HEK293 (cell line): ENCODE measurements at regions not wholly inside any gene's neighbourhood (a gene's known extent, or its start where the extent isn't known, plus 50 kb on each side); places are given as distances from the start of the nearest gene placed in this dataset.

Experiments
- CTCF ChIA-PET: fragments of 350-600 bp; formaldehyde crosslinking; extraction: SDS; loops from one replicate; lab custom pipeline; 2021; ENCODE audit warnings: antibody characterized with exemption; lab: Yijun Ruan, JAX
- POLR2A ChIA-PET: fragments of 300-600 bp; formaldehyde crosslinking; extraction: SDS; loops from one replicate; lab custom pipeline; 2020; ENCODE audit warnings: antibody characterized with exemption, inconsistent platforms; lab: Yijun Ruan, JAX
- H3K27ac ChIP-seq: fragments of 200-500 bp; sonication (Bioruptor generic); 2 replicates; pipeline ENCODE4 v1.5.1; 2014; ENCODE audit warnings: low read depth, low read length, control low read depth, inconsistent platforms; ENCODE audit errors: extremely low read depth
- H3K36me3 ChIP-seq, 2 experiments: fragments of 200-500 bp in 1 of 2; sonication (Bioruptor generic) in 1 of 2; 1 replicate in 1 of 2; 2 replicates in 1 of 2; pipeline ENCODE4 v1.5.1; 2014 to 2017; ENCODE audit warnings: inconsistent platforms in 2 of 2, low read length in 2 of 2; ENCODE audit not compliant: control insufficient read depth in 2 of 2, insufficient read depth in 1 of 2
- H3K4me1 ChIP-seq: fragments of 200-500 bp; sonication (Bioruptor generic); 2 replicates; pipeline ENCODE4 v1.5.1; 2014; ENCODE audit warnings: mild to moderate bottlenecking, low read length, inconsistent platforms; ENCODE audit not compliant: control insufficient read depth, insufficient read depth
- H3K4me3 ChIP-seq: 2 replicates; pipeline ENCODE4 v1.5.1; 2011; ENCODE audit warnings: low read depth, mild to moderate bottlenecking, control low read depth, low read length, moderate library complexity
- H3K9me3 ChIP-seq: fragments of 200-500 bp; sonication (Bioruptor generic); 2 replicates; pipeline ENCODE4 v1.5.1; 2014; ENCODE audit warnings: low read depth, low read length, inconsistent platforms; ENCODE audit not compliant: control insufficient read depth, insufficient read depth
- HOXA7 ChIP-seq: sonication (generic); formaldehyde crosslinking; IDR thresholded peaks from 2 replicates; pipeline ENCODE4 v1.8.1; 2022; ENCODE audit warnings: missing genetic modification reagents, borderline replicate concordance
- KLF10 ChIP-seq: fragments of 450-650 bp; IDR thresholded peaks from 2 replicates; pipeline ENCODE4 v1.5.1; 2018; ENCODE audit warnings: missing biosample characterization, mild to moderate bottlenecking, missing genetic modification characterization
- OVOL3 ChIP-seq: fragments of 450-650 bp; formaldehyde crosslinking; IDR thresholded peaks from 2 replicates; pipeline ENCODE4 v1.5.1; 2016; ENCODE audit warnings: missing biosample characterization, missing genetic modification characterization
- SCRT1 ChIP-seq: fragments of 450-650 bp; formaldehyde crosslinking; IDR thresholded peaks from 2 replicates; pipeline ENCODE4 v1.5.1; 2016; ENCODE audit warnings: missing biosample characterization, missing genetic modification characterization, borderline replicate concordance
- YY2 ChIP-seq: fragments of 450-650 bp; formaldehyde crosslinking; IDR thresholded peaks from 2 replicates; pipeline ENCODE4 v1.5.1; 2016; ENCODE audit warnings: missing biosample characterization, missing genetic modification characterization
- ZBTB1 ChIP-seq: fragments of 450-650 bp; formaldehyde crosslinking; IDR thresholded peaks from 2 replicates; pipeline ENCODE4 v1.5.1; 2016; ENCODE audit warnings: missing biosample characterization, missing genetic modification characterization
- ZFP41 ChIP-seq: fragments of 450-650 bp; formaldehyde crosslinking; IDR thresholded peaks from 2 replicates; pipeline ENCODE4 v1.5.1; 2016; ENCODE audit warnings: missing biosample characterization, missing genetic modification characterization, borderline replicate concordance
- ZNF112 ChIP-seq: fragments of 450-650 bp; formaldehyde crosslinking; IDR thresholded peaks from 2 replicates; pipeline ENCODE4 v1.5.0; 2017; ENCODE audit warnings: missing biosample characterization, missing genetic modification characterization
- ZNF169 ChIP-seq: fragments of 450-650 bp; formaldehyde crosslinking; IDR thresholded peaks from 2 replicates; pipeline ENCODE4 v1.5.1; 2016; ENCODE audit warnings: missing biosample characterization, missing genetic modification characterization
- ZNF214 ChIP-seq: fragments of 450-650 bp; formaldehyde crosslinking; IDR thresholded peaks from 2 replicates; pipeline ENCODE4 v1.5.1; 2017; ENCODE audit warnings: missing biosample characterization, mild to moderate bottlenecking, missing genetic modification characterization, borderline replicate concordance
- ZNF221 ChIP-seq: fragments of 450-650 bp; formaldehyde crosslinking; IDR thresholded peaks from 2 replicates; pipeline ENCODE4 v1.5.1; 2017; ENCODE audit warnings: missing biosample characterization, missing genetic modification characterization, borderline replicate concordance
- ZNF48 ChIP-seq: fragments of 450-650 bp; formaldehyde crosslinking; IDR thresholded peaks from 2 replicates; pipeline ENCODE4 v1.5.1; 2016; ENCODE audit warnings: missing biosample characterization, missing genetic modification characterization
- ZNF530 ChIP-seq: fragments of 450-650 bp; formaldehyde crosslinking; IDR thresholded peaks from 2 replicates; pipeline ENCODE4 v1.5.1; 2016; ENCODE audit warnings: low read depth, missing biosample characterization, missing genetic modification characterization
- ZNF544 ChIP-seq: fragments of 450-650 bp; formaldehyde crosslinking; IDR thresholded peaks from 2 replicates; pipeline ENCODE4 v1.5.0; 2017; ENCODE audit warnings: missing biosample characterization, missing genetic modification characterization
- ZNF596 ChIP-seq: fragments of 450-650 bp; IDR thresholded peaks from 2 replicates; pipeline ENCODE4 v1.5.0; 2018; ENCODE audit warnings: missing biosample characterization, mild to moderate bottlenecking, missing genetic modification characterization, moderate library complexity
- ZNF600 ChIP-seq: fragments of 450-650 bp; formaldehyde crosslinking; IDR thresholded peaks from 2 replicates; pipeline ENCODE4 v1.5.1; 2016; ENCODE audit warnings: missing biosample characterization, missing genetic modification characterization
- ZNF654 ChIP-seq: fragments of 450-650 bp; formaldehyde crosslinking; IDR thresholded peaks from 2 replicates; pipeline ENCODE4 v1.5.1; 2016; ENCODE audit warnings: low read depth, missing biosample characterization, missing genetic modification characterization
- ZSCAN16 ChIP-seq: fragments of 450-650 bp; formaldehyde crosslinking; IDR thresholded peaks from 2 replicates; pipeline ENCODE4 v1.5.1; 2016; ENCODE audit warnings: missing biosample characterization, missing genetic modification characterization
- TF ChIP-seq, protein P1 (sequence below): fragments of 450-650 bp; formaldehyde crosslinking; conservative IDR thresholded peaks from 2 replicates; pipeline ENCODE4 v1.5.1; 2016; ENCODE audit warnings: low read depth, missing biosample characterization, missing genetic modification characterization
- TF ChIP-seq, protein P2 (sequence below): fragments of 450-650 bp; formaldehyde crosslinking; IDR thresholded peaks from 2 replicates; pipeline ENCODE4 v1.5.1; 2016; ENCODE audit warnings: missing biosample characterization, missing genetic modification characterization
- TF ChIP-seq, protein P3 (sequence below): fragments of 450-650 bp; formaldehyde crosslinking; IDR thresholded peaks from 2 replicates; pipeline ENCODE4 v1.5.1; 2017; ENCODE audit warnings: missing biosample characterization, missing genetic modification characterization
- TF ChIP-seq, protein P4 (sequence below): fragments of 450-650 bp; formaldehyde crosslinking; IDR thresholded peaks from 2 replicates; pipeline ENCODE4 v1.5.1; 2016; ENCODE audit warnings: missing biosample characterization, missing genetic modification characterization, borderline replicate concordance

DNA sequence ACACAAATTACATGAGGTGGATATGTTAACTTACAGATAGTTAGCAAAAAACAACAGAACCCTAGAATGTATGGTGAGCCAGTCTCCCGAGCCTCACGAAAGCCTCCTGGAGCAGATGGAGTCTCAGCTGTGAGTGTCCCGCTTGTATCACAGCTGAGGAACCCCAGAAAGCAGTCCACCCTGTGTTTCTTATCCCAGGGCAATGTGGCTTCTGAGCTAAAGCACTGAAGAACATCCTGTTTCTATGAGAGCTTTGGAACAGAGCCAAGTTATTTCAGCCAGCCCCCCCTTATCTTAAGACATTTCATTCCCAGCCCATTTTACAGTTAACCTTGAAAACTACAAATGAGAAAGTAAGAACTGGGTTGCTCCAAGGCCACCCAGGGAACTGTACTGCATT, 1220.9 kb upstream of the CDH6 start:
- no peak for TF ChIP-seq ZNF48
- TF ChIP-seq ZBTB1 (tag by site-specific recombination) = no peak
- no peak for TF ChIP-seq OVOL3 (tag by site-specific recombination)
- TF ChIP-seq ZNF112 (tag by site-specific recombination) = no peak
- TF ChIP-seq ZNF654 = no peak
- TF ChIP-seq ZSCAN16 (tag by site-specific recombination) = no peak
- no peak for TF ChIP-seq ZNF221 (tag by site-specific recombination)
- TF ChIP-seq KLF10 (tag by site-specific recombination) = no peak
- no peak for TF ChIP-seq ZNF169
- TF ChIP-seq ZFP41 (tag by site-specific recombination) = no peak
- TF ChIP-seq, protein P1, sequence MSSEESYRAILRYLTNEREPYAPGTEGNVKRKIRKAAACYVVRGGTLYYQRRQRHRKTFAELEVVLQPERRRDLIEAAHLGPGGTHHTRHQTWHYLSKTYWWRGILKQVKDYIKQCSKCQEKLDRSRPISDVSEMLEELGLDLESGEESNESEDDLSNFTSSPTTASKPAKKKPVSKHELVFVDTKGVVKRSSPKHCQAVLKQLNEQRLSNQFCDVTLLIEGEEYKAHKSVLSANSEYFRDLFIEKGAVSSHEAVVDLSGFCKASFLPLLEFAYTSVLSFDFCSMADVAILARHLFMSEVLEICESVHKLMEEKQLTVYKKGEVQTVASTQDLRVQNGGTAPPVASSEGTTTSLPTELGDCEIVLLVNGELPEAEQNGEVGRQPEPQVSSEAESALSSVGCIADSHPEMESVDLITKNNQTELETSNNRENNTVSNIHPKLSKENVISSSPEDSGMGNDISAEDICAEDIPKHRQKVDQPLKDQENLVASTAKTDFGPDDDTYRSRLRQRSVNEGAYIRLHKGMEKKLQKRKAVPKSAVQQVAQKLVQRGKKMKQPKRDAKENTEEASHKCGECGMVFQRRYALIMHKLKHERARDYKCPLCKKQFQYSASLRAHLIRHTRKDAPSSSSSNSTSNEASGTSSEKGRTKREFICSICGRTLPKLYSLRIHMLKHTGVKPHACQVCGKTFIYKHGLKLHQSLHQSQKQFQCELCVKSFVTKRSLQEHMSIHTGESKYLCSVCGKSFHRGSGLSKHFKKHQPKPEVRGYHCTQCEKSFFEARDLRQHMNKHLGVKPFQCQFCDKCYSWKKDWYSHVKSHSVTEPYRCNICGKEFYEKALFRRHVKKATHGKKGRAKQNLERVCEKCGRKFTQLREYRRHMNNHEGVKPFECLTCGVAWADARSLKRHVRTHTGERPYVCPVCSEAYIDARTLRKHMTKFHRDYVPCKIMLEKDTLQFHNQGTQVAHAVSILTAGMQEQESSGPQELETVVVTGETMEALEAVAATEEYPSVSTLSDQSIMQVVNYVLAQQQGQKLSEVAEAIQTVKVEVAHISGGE = no peak
- no peak for TF ChIP-seq SCRT1 (tag by site-specific recombination)
- no peak overlapping the region for H3K27ac ChIP-seq

DNA sequence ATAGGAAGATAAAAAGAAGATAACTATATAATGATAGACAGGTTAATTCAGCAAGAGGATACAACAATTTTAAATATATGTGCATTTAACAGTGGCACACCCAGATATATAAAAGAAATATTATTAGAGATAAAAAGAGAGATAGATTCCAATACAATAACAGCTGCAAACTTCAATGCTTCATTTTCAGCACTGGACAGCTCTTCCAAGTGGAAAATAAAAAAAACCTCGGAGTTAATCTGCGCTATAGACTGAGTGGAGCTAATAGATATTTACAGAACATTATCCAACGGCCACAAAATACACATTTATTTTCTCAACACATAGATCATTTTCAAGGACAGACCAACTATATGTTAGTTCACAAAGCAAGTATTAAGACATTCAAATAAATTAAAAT, 1229.5 kb upstream of the CDH6 start:
- POLR2A ChIA-PET = no interaction called here
- CTCF ChIA-PET = no interaction called here
- Histone ChIP-seq H3K4me3 (no peak overlapping the region), H3K9me3 (no peaks in the 10 kb centered on the region), H3K4me1 (no peaks in the 10 kb centered on the region), H3K36me3 (no peaks in the 10 kb centered on the region), H3K27ac (no peak overlapping the region)
- no peak for TF ChIP-seq ZNF214 (tag by site-specific recombination)
- TF ChIP-seq, protein P2, sequence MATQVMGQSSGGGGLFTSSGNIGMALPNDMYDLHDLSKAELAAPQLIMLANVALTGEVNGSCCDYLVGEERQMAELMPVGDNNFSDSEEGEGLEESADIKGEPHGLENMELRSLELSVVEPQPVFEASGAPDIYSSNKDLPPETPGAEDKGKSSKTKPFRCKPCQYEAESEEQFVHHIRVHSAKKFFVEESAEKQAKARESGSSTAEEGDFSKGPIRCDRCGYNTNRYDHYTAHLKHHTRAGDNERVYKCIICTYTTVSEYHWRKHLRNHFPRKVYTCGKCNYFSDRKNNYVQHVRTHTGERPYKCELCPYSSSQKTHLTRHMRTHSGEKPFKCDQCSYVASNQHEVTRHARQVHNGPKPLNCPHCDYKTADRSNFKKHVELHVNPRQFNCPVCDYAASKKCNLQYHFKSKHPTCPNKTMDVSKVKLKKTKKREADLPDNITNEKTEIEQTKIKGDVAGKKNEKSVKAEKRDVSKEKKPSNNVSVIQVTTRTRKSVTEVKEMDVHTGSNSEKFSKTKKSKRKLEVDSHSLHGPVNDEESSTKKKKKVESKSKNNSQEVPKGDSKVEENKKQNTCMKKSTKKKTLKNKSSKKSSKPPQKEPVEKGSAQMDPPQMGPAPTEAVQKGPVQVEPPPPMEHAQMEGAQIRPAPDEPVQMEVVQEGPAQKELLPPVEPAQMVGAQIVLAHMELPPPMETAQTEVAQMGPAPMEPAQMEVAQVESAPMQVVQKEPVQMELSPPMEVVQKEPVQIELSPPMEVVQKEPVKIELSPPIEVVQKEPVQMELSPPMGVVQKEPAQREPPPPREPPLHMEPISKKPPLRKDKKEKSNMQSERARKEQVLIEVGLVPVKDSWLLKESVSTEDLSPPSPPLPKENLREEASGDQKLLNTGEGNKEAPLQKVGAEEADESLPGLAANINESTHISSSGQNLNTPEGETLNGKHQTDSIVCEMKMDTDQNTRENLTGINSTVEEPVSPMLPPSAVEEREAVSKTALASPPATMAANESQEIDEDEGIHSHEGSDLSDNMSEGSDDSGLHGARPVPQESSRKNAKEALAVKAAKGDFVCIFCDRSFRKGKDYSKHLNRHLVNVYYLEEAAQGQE (tag by site-specific recombination) = peak; percentile 92
- no peak for TF ChIP-seq HOXA7

More for the DNA sequence above, 1220.9 kb upstream of the CDH6 start:
- POLR2A ChIA-PET = no interaction called here
- H3K9me3 ChIP-seq = no peaks in the 10 kb centered on the region
- H3K4me1 ChIP-seq = no peaks in the 10 kb centered on the region
- no peaks in the 10 kb centered on the region for H3K36me3 ChIP-seq
- CTCF ChIA-PET = no interaction called here
- no peak overlapping the region for H3K4me3 ChIP-seq

DNA sequence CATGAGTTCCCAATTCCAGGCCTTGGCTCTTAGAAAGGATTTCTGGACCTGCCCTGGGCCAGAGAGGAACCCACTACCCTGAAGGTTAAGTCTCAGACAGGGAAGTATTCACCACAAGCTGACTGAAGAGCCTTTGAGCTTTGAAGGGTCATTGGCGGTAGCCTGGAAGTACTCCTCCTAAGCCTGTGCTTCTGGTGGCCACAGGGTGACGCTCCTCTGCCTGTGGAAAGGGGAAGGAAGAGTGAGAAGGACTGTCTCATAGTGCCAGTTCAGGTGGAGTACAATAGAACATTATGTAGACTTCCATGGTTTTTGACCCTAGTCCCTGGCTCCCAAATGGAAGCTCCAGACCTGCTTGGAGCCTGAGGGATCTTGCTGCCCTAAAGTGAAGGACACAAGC, 1233.2 kb upstream of the CDH6 start:
- POLR2A ChIA-PET = no interaction called here
- CTCF ChIA-PET = no interaction called here
- no peak overlapping the region for H3K27ac ChIP-seq
- no peaks in the 10 kb centered on the region for H3K36me3 ChIP-seq
- no peaks in the 10 kb centered on the region for H3K9me3 ChIP-seq
- H3K4me1 ChIP-seq = no peaks in the 10 kb centered on the region
- no peak overlapping the region for H3K4me3 ChIP-seq
- TF ChIP-seq ZNF596 (tag by site-specific recombination) (no peak), ZNF600 (tag by site-specific recombination) (no peak), YY2 (tag by site-specific recombination) (no peak), ZNF544 (tag by site-specific recombination) (no peak), ZNF530 (tag by site-specific recombination) (no peak)
- TF ChIP-seq, protein P3, sequence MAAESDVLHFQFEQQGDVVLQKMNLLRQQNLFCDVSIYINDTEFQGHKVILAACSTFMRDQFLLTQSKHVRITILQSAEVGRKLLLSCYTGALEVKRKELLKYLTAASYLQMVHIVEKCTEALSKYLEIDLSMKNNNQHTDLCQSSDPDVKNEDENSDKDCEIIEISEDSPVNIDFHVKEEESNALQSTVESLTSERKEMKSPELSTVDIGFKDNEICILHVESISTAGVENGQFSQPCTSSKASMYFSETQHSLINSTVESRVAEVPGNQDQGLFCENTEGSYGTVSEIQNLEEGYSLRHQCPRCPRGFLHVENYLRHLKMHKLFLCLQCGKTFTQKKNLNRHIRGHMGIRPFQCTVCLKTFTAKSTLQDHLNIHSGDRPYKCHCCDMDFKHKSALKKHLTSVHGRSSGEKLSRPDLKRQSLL (tag by site-specific recombination) = no peak
- TF ChIP-seq, protein P4, sequence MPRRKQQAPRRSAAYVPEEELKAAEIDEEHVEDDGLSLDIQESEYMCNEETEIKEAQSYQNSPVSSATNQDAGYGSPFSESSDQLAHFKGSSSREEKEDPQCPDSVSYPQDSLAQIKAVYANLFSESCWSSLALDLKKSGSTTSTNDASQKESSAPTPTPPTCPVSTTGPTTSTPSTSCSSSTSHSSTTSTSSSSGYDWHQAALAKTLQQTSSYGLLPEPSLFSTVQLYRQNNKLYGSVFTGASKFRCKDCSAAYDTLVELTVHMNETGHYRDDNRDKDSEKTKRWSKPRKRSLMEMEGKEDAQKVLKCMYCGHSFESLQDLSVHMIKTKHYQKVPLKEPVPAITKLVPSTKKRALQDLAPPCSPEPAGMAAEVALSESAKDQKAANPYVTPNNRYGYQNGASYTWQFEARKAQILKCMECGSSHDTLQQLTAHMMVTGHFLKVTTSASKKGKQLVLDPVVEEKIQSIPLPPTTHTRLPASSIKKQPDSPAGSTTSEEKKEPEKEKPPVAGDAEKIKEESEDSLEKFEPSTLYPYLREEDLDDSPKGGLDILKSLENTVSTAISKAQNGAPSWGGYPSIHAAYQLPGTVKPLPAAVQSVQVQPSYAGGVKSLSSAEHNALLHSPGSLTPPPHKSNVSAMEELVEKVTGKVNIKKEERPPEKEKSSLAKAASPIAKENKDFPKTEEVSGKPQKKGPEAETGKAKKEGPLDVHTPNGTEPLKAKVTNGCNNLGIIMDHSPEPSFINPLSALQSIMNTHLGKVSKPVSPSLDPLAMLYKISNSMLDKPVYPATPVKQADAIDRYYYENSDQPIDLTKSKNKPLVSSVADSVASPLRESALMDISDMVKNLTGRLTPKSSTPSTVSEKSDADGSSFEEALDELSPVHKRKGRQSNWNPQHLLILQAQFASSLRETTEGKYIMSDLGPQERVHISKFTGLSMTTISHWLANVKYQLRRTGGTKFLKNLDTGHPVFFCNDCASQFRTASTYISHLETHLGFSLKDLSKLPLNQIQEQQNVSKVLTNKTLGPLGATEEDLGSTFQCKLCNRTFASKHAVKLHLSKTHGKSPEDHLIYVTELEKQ (tag by site-specific recombination) = no peak
